AG04449 (cell line): ENCODE measurements at regions not wholly inside any gene's neighbourhood (a gene's known extent, or its start where the extent isn't known, plus 50 kb on each side); places are given as distances from the start of the nearest gene placed in this dataset.

Source experiments
- CTCF ChIA-PET: fragments of 350-600 bp; formaldehyde crosslinking; extraction: SDS; loops from one replicate; lab custom pipeline; 2021; ENCODE audit warnings: antibody characterized with exemption; lab: Yijun Ruan, JAX
- POLR2A ChIA-PET: fragments of 400-600, 350-600 bp; formaldehyde crosslinking; extraction: SDS; loops from one replicate; lab custom pipeline; 2020; ENCODE audit warnings: antibody characterized with exemption, inconsistent platforms; lab: Yijun Ruan, JAX
- DNase-seq: peaks from one replicate; pipeline ENCODE4 v3.0.0-alpha.2; 2010; ENCODE audit warnings: low read depth, low spot score
- H3K4me3 ChIP-seq: 2 replicates; pipeline ENCODE4 v1.5.1; 2011; ENCODE audit warnings: low read depth, mild to moderate bottlenecking, control low read depth, low read length
- CTCF ChIP-seq: IDR thresholded peaks from one replicate; pipeline ENCODE4 v1.5.1; 2011; ENCODE audit warnings: mild to moderate bottlenecking, moderate library complexity, low read length, control low read depth, inconsistent platforms; ENCODE audit not compliant: insufficient read depth; ENCODE audit errors: missing control alignments

- DNase-seq = no peak
- no peak for TF ChIP-seq CTCF
- POLR2A ChIA-PET = no interaction called here
- no peak overlapping the region for H3K4me3 ChIP-seq
- CTCF ChIA-PET = no interaction called here
Measured at GRCh38 chr15:70395164-70395563, 297.4 kb upstream of the TLE3 start.

GRCh38 chr15:70390723-70391122 is 293.0 kb upstream of the TLE3 start:
- ChIA-PET CTCF (interaction anchor here (0.8 to 1.3 kb wide), 2 partner anchors 13 to 27 kb away, joined by 3 read pairs; no protein-coding TSS in a partner anchor), POLR2A (no interaction called here)
- H3K4me3 ChIP-seq = no peak overlapping the region
- TF ChIP-seq CTCF = no peak
- DNase-seq = no peak

- no peak for TF ChIP-seq CTCF
- ChIA-PET CTCF (no interaction called here), POLR2A (no interaction called here)
- no peak overlapping the region for H3K4me3 ChIP-seq
- no peak for DNase-seq
Measured at GRCh38 chr15:70387993-70388392, 290.3 kb upstream of the TLE3 start.

- no peak for TF ChIP-seq CTCF
- H3K4me3 ChIP-seq = no peak overlapping the region
- no peak for DNase-seq
- POLR2A ChIA-PET = no interaction called here
- CTCF ChIA-PET = no interaction called here
Measured at GRCh38 chr15:70387081-70387480, 289.4 kb upstream of the TLE3 start.

GRCh38 chr15:70385711-70386110 is 288.0 kb upstream of the TLE3 start:
- CTCF ChIA-PET = interaction anchor here (0.6 kb wide), 1 partner anchor 757 kb away, joined by 3 read pairs; no protein-coding TSS in a partner anchor
- no peak for DNase-seq
- POLR2A ChIA-PET = no interaction called here
- H3K4me3 ChIP-seq = no peak overlapping the region
- no peak for TF ChIP-seq CTCF

- no peak for DNase-seq
- H3K4me3 ChIP-seq = no peak overlapping the region
- no peak for TF ChIP-seq CTCF
- ChIA-PET CTCF (interaction anchor here (0.6 kb wide), 1 partner anchor 756 kb away, joined by 3 read pairs; no protein-coding TSS in a partner anchor), POLR2A (no interaction called here)
Measured at GRCh38 chr15:70385052-70385451, 287.3 kb upstream of the TLE3 start.
